ENCODE measurements at regions not wholly inside any gene's neighbourhood (a gene's known extent, or its start where the extent isn't known, plus 50 kb on each side); places are given as distances from the start of the nearest gene placed in this dataset.
A peak's percentile ranks its signal among the peaks of the same experiment; 100 is the strongest.

DNA sequence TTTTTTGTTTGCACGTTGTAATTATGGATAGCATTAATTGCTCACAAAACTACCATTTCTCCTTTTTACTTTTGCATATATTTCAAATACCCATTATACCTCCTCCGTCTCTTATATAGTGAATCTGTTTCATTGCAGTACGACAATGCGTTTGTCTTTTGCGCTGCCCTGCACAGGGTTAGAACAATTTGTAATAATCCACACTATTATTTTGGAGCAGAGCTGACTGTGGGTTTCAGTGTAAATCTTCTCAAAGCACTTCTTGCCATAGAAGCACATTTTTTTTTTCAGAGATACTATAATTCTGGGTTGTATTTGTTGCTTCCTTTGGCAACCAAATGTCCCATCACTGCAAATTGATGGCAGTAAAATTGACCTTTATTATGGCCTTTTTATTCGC lies 451.8 kb upstream of the STXBP6 start:
- H3K9me3 ChIP-seq (ENCODE audit: control insufficient read depth, insufficient read depth, low read length) = no peaks in the 10 kb centered on the region

GRCh38 chr14:25488961-25489360 lies 439.0 kb upstream of the STXBP6 start:
- Histone ChIP-seq H3K4me3 (ENCODE audit: low read depth, low read length) (no peak overlapping the region), H3K4me1 (ENCODE audit: control insufficient read depth, insufficient read depth, low read length) (no peaks in the 10 kb centered on the region), H3K36me3 (ENCODE audit: control insufficient read depth, insufficient read depth, low read length) (no peaks in the 10 kb centered on the region), H3K27ac (ENCODE audit: low read depth, low read length) (no peak overlapping the region), H3K9ac (ENCODE audit: low read depth, low read length) (no peak overlapping the region), H3K27me3 (ENCODE audit: control insufficient read depth, insufficient read depth, low read length) (no peaks in the 10 kb centered on the region), H3K9me3 (ENCODE audit: control insufficient read depth, insufficient read depth, low read length) (no peaks in the 10 kb centered on the region)

More for the DNA sequence above, 451.8 kb upstream of the STXBP6 start:
- no peaks in the 10 kb centered on the region for H3K36me3 ChIP-seq (ENCODE audit: control insufficient read depth, insufficient read depth, low read length)
- H3K4me3 ChIP-seq (ENCODE audit: low read depth, low read length) = no peak overlapping the region
- no peak overlapping the region for H3K9ac ChIP-seq (ENCODE audit: low read depth, low read length)
- no peak overlapping the region for H3K27ac ChIP-seq (ENCODE audit: low read depth, low read length)
- H3K4me1 ChIP-seq (ENCODE audit: control insufficient read depth, insufficient read depth, low read length) = no peaks in the 10 kb centered on the region
- no peaks in the 10 kb centered on the region for H3K27me3 ChIP-seq (ENCODE audit: control insufficient read depth, insufficient read depth, low read length)

DNA sequence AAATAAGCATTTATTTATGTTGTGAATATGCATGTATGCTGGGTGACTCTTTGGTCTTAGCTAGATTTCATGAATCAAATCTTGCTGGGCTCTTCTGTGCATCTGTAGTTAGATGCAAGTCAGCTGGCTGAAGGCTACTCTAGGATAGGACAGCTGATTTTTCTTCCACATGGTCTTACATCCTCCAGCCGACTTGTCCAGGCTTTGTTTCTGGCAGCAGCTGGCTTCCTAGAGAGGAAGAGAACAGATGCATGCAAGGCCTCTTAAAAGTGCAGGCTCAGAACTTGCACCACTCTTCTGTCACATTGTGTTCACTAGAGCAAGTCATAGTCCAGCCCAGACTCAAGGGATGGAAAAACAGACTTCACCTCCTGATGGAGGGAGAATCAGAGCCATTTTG lies 435.4 kb upstream of the STXBP6 start:
- Histone ChIP-seq H3K9me3 (ENCODE audit: control insufficient read depth, insufficient read depth, low read length) (no peaks in the 10 kb centered on the region), H3K9ac (ENCODE audit: low read depth, low read length) (no peak overlapping the region)

DNA sequence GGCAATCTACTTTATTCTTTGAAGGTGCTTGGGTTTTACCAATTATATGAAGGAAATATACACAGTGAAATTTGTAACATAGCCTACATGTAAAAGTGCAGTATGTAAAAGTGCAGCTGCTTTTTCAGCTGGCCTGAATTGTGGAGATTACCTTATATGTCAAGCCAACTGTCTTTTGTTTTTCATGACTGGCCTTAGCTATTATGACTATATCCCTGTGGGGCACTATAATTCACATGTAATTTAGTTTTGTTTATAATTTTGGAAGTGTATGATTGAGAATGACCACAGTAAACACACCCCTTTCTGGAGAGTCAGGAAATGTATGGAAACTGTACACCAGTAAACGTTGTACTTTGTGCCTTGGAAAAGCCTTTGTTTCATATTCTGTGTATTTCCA lies 435.0 kb upstream of the STXBP6 start:
- Histone ChIP-seq H3K36me3 (ENCODE audit: control insufficient read depth, insufficient read depth, low read length) (no peaks in the 10 kb centered on the region), H3K9ac (ENCODE audit: low read depth, low read length) (no peak overlapping the region), H3K9me3 (ENCODE audit: control insufficient read depth, insufficient read depth, low read length) (no peaks in the 10 kb centered on the region), H3K27me3 (ENCODE audit: control insufficient read depth, insufficient read depth, low read length) (no peaks in the 10 kb centered on the region), H3K4me1 (ENCODE audit: control insufficient read depth, insufficient read depth, low read length) (no peaks in the 10 kb centered on the region), H3K4me3 (ENCODE audit: low read depth, low read length) (no peak overlapping the region), H3K27ac (ENCODE audit: low read depth, low read length) (no peak overlapping the region)

More for the DNA sequence above, 435.4 kb upstream of the STXBP6 start:
- Histone ChIP-seq H3K36me3 (ENCODE audit: control insufficient read depth, insufficient read depth, low read length) (no peaks in the 10 kb centered on the region), H3K4me3 (ENCODE audit: low read depth, low read length) (no peak overlapping the region), H3K27ac (ENCODE audit: low read depth, low read length) (no peak overlapping the region), H3K4me1 (ENCODE audit: control insufficient read depth, insufficient read depth, low read length) (no peaks in the 10 kb centered on the region), H3K27me3 (ENCODE audit: control insufficient read depth, insufficient read depth, low read length) (no peaks in the 10 kb centered on the region)

GRCh38 chr14:25484235-25484634 lies 434.3 kb upstream of the STXBP6 start:
- H3K36me3 ChIP-seq (ENCODE audit: control insufficient read depth, insufficient read depth, low read length) = no peaks in the 10 kb centered on the region
- H3K27ac ChIP-seq (ENCODE audit: low read depth, low read length) = no peak overlapping the region
- H3K4me3 ChIP-seq (ENCODE audit: low read depth, low read length) = no peak overlapping the region
- H3K9me3 ChIP-seq (ENCODE audit: control insufficient read depth, insufficient read depth, low read length) = no peaks in the 10 kb centered on the region
- no peaks in the 10 kb centered on the region for H3K27me3 ChIP-seq (ENCODE audit: control insufficient read depth, insufficient read depth, low read length)
- H3K4me1 ChIP-seq (ENCODE audit: control insufficient read depth, insufficient read depth, low read length) = no peaks in the 10 kb centered on the region
- no peak overlapping the region for H3K9ac ChIP-seq (ENCODE audit: low read depth, low read length)

GRCh38 chr14:25477316-25478098 lies 427.6 kb upstream of the STXBP6 start:
- no peak overlapping the region for H3K4me3 ChIP-seq (ENCODE audit: low read depth, low read length)
- H3K4me1 ChIP-seq (ENCODE audit: control insufficient read depth, insufficient read depth, low read length) = no peaks in the 10 kb centered on the region
- H3K9ac ChIP-seq (ENCODE audit: low read depth, low read length) = no peak overlapping the region
- H3K9me3 ChIP-seq (ENCODE audit: control insufficient read depth, insufficient read depth, low read length) = no peaks in the 10 kb centered on the region
- no peak overlapping the region for H3K27ac ChIP-seq (ENCODE audit: low read depth, low read length)
- no peaks in the 10 kb centered on the region for H3K36me3 ChIP-seq (ENCODE audit: control insufficient read depth, insufficient read depth, low read length)
- H3K27me3 ChIP-seq (ENCODE audit: control insufficient read depth, insufficient read depth, low read length) = no peaks in the 10 kb centered on the region

DNA sequence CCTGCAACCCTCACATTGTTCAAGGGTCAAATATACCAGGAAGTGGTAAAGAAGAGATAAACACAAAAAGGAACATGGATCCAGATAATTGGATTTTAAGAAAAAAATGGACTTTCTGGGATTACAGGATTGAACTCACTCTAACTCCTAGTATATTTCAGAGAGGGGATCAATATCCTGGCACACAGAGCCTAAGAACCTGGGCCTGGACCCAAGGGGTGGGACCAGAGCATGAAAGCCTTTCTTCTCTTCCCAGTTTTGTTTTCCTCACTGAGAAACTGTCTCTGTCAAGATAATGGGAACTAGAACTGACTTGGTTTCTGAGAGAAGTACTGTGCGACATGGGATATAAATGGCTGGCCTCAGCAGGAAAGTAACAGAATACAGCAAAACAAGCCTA lies 422.8 kb upstream of the STXBP6 start:
- no peak overlapping the region for H3K4me3 ChIP-seq (ENCODE audit: low read depth, low read length)
- H3K36me3 ChIP-seq (ENCODE audit: control insufficient read depth, insufficient read depth, low read length) = no peaks in the 10 kb centered on the region
- H3K4me1 ChIP-seq (ENCODE audit: control insufficient read depth, insufficient read depth, low read length) = no peaks in the 10 kb centered on the region
- no peaks in the 10 kb centered on the region for H3K9me3 ChIP-seq (ENCODE audit: control insufficient read depth, insufficient read depth, low read length)
- H3K27ac ChIP-seq (ENCODE audit: low read depth, low read length) = no peak overlapping the region
- H3K27me3 ChIP-seq (ENCODE audit: control insufficient read depth, insufficient read depth, low read length) = no peaks in the 10 kb centered on the region
- H3K9ac ChIP-seq (ENCODE audit: low read depth, low read length) = no peak overlapping the region

DNA sequence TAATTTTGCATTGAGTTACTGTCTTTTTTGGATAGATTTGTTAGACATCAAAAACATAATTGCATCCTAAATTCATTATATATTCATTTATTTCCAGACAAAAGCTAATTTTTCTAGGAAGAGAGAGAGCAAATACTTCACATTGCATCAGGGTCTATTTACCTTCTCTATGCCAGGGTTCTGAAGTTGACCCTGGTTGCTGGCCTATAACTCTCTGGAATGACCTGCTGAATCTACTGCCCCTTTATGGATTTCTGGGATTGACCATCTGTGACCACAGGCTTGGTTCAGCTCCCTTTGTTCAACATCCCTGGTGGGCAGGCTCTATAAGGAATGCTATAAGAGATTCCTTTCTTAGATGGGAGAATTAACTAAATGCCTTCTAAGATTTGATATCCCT lies 414.8 kb upstream of the STXBP6 start:
- no peak overlapping the region for H3K4me3 ChIP-seq (ENCODE audit: low read depth, low read length)
- peaks cover 28% of the 10 kb centered on the region; the same call in 1 of the 2 replicates for H3K4me1 ChIP-seq (ENCODE audit: control insufficient read depth, insufficient read depth, low read length)
- no peak overlapping the region for H3K27ac ChIP-seq (ENCODE audit: low read depth, low read length)
- H3K9ac ChIP-seq (ENCODE audit: low read depth, low read length) = no peak overlapping the region
- no peaks in the 10 kb centered on the region for H3K9me3 ChIP-seq (ENCODE audit: control insufficient read depth, insufficient read depth, low read length)
- no peaks in the 10 kb centered on the region for H3K27me3 ChIP-seq (ENCODE audit: control insufficient read depth, insufficient read depth, low read length)
- H3K36me3 ChIP-seq (ENCODE audit: control insufficient read depth, insufficient read depth, low read length) = no peaks in the 10 kb centered on the region

GRCh38 chr14:25464078-25464477 lies 414.1 kb upstream of the STXBP6 start:
- no peak overlapping the region for H3K9ac ChIP-seq (ENCODE audit: low read depth, low read length)
- H3K4me3 ChIP-seq (ENCODE audit: low read depth, low read length) = no peak overlapping the region
- no peaks in the 10 kb centered on the region for H3K9me3 ChIP-seq (ENCODE audit: control insufficient read depth, insufficient read depth, low read length)
- peak overlapping the region; percentile 48 for H3K27ac ChIP-seq (ENCODE audit: low read depth, low read length)
- no peaks in the 10 kb centered on the region for H3K36me3 ChIP-seq (ENCODE audit: control insufficient read depth, insufficient read depth, low read length)
- H3K4me1 ChIP-seq (ENCODE audit: control insufficient read depth, insufficient read depth, low read length) = peaks cover 28% of the 10 kb centered on the region; the same call in 1 of the 2 replicates
- H3K27me3 ChIP-seq (ENCODE audit: control insufficient read depth, insufficient read depth, low read length) = no peaks in the 10 kb centered on the region

DNA sequence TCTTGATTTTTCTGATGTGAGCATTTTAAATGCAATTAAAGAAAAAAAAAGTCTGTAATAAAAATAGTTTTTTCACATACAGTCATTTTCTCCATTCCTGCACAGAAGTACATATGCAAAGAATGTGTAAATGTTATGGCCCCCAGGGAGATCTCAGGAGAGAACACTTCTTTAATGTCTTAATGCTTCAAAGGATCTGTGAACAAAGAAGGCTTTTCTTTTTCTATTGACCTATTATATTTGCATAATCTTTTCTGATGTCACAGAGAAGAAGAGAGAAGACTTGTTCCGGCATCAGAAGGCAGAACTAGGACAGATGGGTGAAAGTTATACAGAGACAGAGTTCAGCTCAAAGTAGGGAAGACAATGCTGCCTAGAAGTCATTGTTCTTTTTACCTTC lies 413.5 kb upstream of the STXBP6 start:
- H3K27me3 ChIP-seq (ENCODE audit: control insufficient read depth, insufficient read depth, low read length) = no peaks in the 10 kb centered on the region
- no peaks in the 10 kb centered on the region for H3K9me3 ChIP-seq (ENCODE audit: control insufficient read depth, insufficient read depth, low read length)
- no peaks in the 10 kb centered on the region for H3K36me3 ChIP-seq (ENCODE audit: control insufficient read depth, insufficient read depth, low read length)
- H3K4me1 ChIP-seq (ENCODE audit: control insufficient read depth, insufficient read depth, low read length) = peaks cover 28% of the 10 kb centered on the region; the same call in 1 of the 2 replicates
- peak overlapping the region; percentile 48 for H3K27ac ChIP-seq (ENCODE audit: low read depth, low read length)
- H3K9ac ChIP-seq (ENCODE audit: low read depth, low read length) = no peak overlapping the region
- no peak overlapping the region for H3K4me3 ChIP-seq (ENCODE audit: low read depth, low read length)

GRCh38 chr14:25461780-25462179 lies 411.8 kb upstream of the STXBP6 start:
- H3K27me3 ChIP-seq (ENCODE audit: control insufficient read depth, insufficient read depth, low read length) = no peaks in the 10 kb centered on the region

More at GRCh38 chr14:25461780-25462179, 411.8 kb upstream of the STXBP6 start:
- H3K4me3 ChIP-seq (ENCODE audit: low read depth, low read length) = no peak overlapping the region
- H3K9me3 ChIP-seq (ENCODE audit: control insufficient read depth, insufficient read depth, low read length) = no peaks in the 10 kb centered on the region
- H3K27ac ChIP-seq (ENCODE audit: low read depth, low read length) = no peak overlapping the region
- H3K9ac ChIP-seq (ENCODE audit: low read depth, low read length) = no peak overlapping the region
- no peaks in the 10 kb centered on the region for H3K36me3 ChIP-seq (ENCODE audit: control insufficient read depth, insufficient read depth, low read length)
- peaks cover 28% of the 10 kb centered on the region; the same call in 1 of the 2 replicates for H3K4me1 ChIP-seq (ENCODE audit: control insufficient read depth, insufficient read depth, low read length)

Measured in HUES48 (cell line).